ENCODE measurements at regions not wholly inside any gene's neighbourhood (a gene's known extent, or its start where the extent isn't known, plus 50 kb on each side); places are given as distances from the start of the nearest gene placed in this dataset.

GRCh38 chr1:5225707-5226704 is 571.6 kb downstream of the AJAP1 start:
- H3K27me3 ChIP-seq: peaks cover 0 to 6% (median 0%) of the 10 kb centered on the region in 3 donors
- no peak for DNase-seq

GRCh38 chr1:5223206-5223605 is 568.8 kb downstream of the AJAP1 start:
- 86 to 88% methylated on average over 4 of the region's 4 CpGs for WGBS, 2 donors
- H3K36me3 ChIP-seq: no peaks in the 10 kb centered on the region
- H3K27me3 ChIP-seq: peaks cover 0 to 6% (median 0%) of the 10 kb centered on the region in 3 donors
- H3K4me3 ChIP-seq: no peak overlapping the region
- H3K4me1 ChIP-seq: no peaks in the 10 kb centered on the region
- no peak for TF ChIP-seq EP300 (IDR thresholded peaks at IDR 0.05)
- no peak for TF ChIP-seq POLR2AphosphoS5 (IDR thresholded peaks at IDR 0.05)
- TF ChIP-seq POLR2A (IDR thresholded peaks at IDR 0.05): no peak
- no peak for TF ChIP-seq CTCF (IDR thresholded peaks at IDR 0.05)
- intact Hi-C loops (cut with DNase I): no loop called here
- H3K27ac ChIP-seq: no peak overlapping the region
- no peak for DNase-seq
- no peaks in the 10 kb centered on the region for H3K9me3 ChIP-seq

More at GRCh38 chr1:5225707-5226704, 571.6 kb downstream of the AJAP1 start:
- H3K27ac ChIP-seq: no peak overlapping the region
- no peaks in the 10 kb centered on the region for H3K9me3 ChIP-seq
- 41 to 45% methylated on average over 20 of the region's 20 CpGs for WGBS, 2 donors
- intact Hi-C loops (cut with DNase I): no loop called here
- no peaks in the 10 kb centered on the region for H3K36me3 ChIP-seq
- TF ChIP-seq CTCF (IDR thresholded peaks at IDR 0.05) (no peak), POLR2AphosphoS5 (IDR thresholded peaks at IDR 0.05) (no peak), EP300 (IDR thresholded peaks at IDR 0.05) (no peak), POLR2A (IDR thresholded peaks at IDR 0.05) (no peak)
- no peak overlapping the region for H3K4me3 ChIP-seq
- H3K4me1 ChIP-seq: no peaks in the 10 kb centered on the region

- Histone ChIP-seq H3K27ac (no peak overlapping the region), H3K36me3 (no peaks in the 10 kb centered on the region), H3K4me3 (no peak overlapping the region), H3K27me3 (peaks cover 0 to 6% (median 0%) of the 10 kb centered on the region in 3 donors), H3K4me1 (no peaks in the 10 kb centered on the region), H3K9me3 (no peaks in the 10 kb centered on the region)
- no peak for DNase-seq
- WGBS, 2 donors: 71 to 82% methylated on average over 4 of the region's 4 CpGs
- no peak for TF ChIP-seq CTCF (IDR thresholded peaks at IDR 0.05)
- TF ChIP-seq POLR2A (IDR thresholded peaks at IDR 0.05): no peak
- TF ChIP-seq POLR2AphosphoS5 (IDR thresholded peaks at IDR 0.05): no peak
- TF ChIP-seq EP300 (IDR thresholded peaks at IDR 0.05): no peak
- intact Hi-C loops (cut with DNase I): no loop called here
Measured at GRCh38 chr1:5222626-5223025, 568.2 kb downstream of the AJAP1 start.

- Histone ChIP-seq H3K9me3 (no peaks in the 10 kb centered on the region), H3K4me1 (no peaks in the 10 kb centered on the region), H3K36me3 (no peaks in the 10 kb centered on the region), H3K27me3 (peaks cover 0 to 6% (median 0%) of the 10 kb centered on the region in 3 donors), H3K4me3 (no peak overlapping the region), H3K27ac (no peak overlapping the region)
- WGBS, 2 donors: 77 to 78% methylated on average over 6 of the region's 6 CpGs
- DNase-seq: no peak
- TF ChIP-seq POLR2A (IDR thresholded peaks at IDR 0.05) (no peak), POLR2AphosphoS5 (IDR thresholded peaks at IDR 0.05) (no peak)
- intact Hi-C loops (cut with DNase I): no loop called here
Measured at GRCh38 chr1:5221451-5221850, 567.0 kb downstream of the AJAP1 start.

- H3K27ac ChIP-seq: no peak overlapping the region
- intact Hi-C loops (cut with DNase I): no loop called here
- DNase-seq: no peak
- H3K36me3 ChIP-seq: no peaks in the 10 kb centered on the region
- no peak overlapping the region for H3K4me3 ChIP-seq
- no peaks in the 10 kb centered on the region for H3K9me3 ChIP-seq
- 57 to 60% methylated on average over 7 of the region's 7 CpGs for WGBS, 2 donors
- no peaks in the 10 kb centered on the region for H3K4me1 ChIP-seq
- H3K27me3 ChIP-seq: peaks cover 0 to 6% (median 0%) of the 10 kb centered on the region in 3 donors
- no peak for TF ChIP-seq CTCF (IDR thresholded peaks at IDR 0.05)
- no peak for TF ChIP-seq POLR2AphosphoS5 (IDR thresholded peaks at IDR 0.05)
- TF ChIP-seq EP300 (IDR thresholded peaks at IDR 0.05): no peak
- no peak for TF ChIP-seq POLR2A (IDR thresholded peaks at IDR 0.05)
Measured at GRCh38 chr1:5220821-5221220, 566.4 kb downstream of the AJAP1 start.
